NCI-H2196 (cell line): ENCODE measurements at regions not wholly inside any gene's neighbourhood (a gene's known extent, or its start where the extent isn't known, plus 50 kb on each side); places are given as distances from the start of the nearest gene placed in this dataset.
"Not testable (repeated sequence)": the region's sequence is repeated elsewhere in the genome, so short reads cannot be mapped to it uniquely, and the experiment has no call there.

ENCODE experiments used
- DNase-seq: peaks from one replicate; lab custom pipeline; 2025; ENCODE audit not compliant: unreplicated experiment; lab: John Stamatoyannopoulos, UW

GRCh38 chr4:114087596-114088230, 108.3 kb upstream of the ARSJ start:
- no peak for DNase-seq

GRCh38 chr4:114088481-114088880, 109.0 kb upstream of the ARSJ start:
- no peak for DNase-seq

- DNase-seq, result no peak
These were observed 112.1 kb upstream of the ARSJ start for GRCh38 chr4:114091546-114091945.

DNA sequence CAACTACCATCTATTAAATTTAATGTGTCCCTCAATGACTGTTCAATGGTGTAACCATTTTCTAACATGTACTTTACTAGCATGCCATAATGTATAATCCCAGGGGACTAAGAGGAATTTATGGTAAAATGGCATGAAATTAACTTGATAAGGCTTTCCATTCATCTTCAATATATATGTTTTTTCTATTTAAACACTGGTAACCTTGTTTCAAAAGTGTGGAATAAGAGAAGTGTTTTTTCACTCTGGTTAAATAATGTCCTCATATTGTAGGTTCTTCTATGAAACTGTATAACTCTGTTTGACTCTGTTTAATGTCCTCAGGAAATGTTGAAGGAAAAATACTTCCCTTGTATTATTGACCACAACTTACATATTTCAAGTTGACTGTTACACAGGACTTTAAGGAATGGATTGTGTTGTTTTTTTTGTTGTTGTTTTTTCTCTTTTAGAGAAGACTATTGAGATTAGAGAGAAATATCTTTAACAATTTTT, 113.8 kb upstream of the ARSJ start:
- DNase-seq, result no peak

DNA sequence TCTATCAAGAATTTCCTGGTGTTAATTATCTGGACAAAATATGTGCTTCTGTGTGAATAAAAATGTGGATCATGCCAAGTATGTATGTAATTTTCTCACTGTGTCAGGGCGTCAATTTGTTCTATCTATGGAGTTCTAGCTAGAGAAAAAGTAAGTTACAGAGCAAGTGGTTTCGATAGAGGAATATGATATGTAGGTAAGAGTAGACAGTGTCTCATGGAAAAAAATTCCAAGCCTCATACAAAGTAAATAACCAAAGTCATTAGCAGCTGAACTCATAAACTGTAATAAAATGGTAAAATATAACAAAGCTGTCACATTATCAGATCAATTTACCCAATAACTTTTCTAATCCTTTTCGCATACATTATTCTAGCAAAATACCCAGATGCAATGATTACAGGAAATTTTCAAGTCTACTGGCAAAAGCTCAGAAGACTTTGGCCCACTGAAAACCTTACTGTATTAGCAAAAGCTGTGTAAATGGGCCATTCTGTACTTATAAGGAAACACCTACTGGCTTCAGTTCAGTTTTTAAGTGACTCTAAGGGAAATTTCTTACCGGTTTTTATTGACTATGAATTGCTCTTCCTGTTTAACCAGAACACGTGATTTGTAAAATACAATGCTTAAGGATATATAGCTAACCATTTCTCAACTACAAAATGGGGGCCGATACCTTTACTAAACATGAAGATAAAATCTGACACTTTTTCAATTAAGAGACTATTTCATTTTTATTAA, 121.0 kb upstream of the ARSJ start:
- DNase-seq, result no peak

GRCh38 chr4:114103908-114104307, 124.5 kb upstream of the ARSJ start:
- no peak for DNase-seq

DNA sequence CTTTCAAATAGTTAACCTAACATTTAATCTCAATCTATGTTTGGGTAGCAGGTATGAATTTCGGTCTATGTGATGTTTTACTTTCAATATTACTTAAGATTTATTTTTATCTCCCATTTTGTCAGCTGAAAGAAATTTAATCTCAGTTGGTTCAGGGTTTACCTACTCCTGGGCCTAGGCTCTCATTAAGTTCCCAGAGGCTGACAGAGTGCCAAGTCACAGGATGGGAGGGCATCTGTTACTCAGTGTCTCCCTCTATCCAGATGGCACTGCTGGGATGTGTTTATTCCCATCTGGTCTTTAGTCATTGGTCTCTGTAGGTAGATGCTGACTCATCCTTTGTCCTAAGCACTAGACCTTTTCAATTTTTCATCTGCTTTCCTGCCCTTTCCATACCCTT, 129.4 kb upstream of the ARSJ start:
- peak; percentile 10 for DNase-seq

DNA sequence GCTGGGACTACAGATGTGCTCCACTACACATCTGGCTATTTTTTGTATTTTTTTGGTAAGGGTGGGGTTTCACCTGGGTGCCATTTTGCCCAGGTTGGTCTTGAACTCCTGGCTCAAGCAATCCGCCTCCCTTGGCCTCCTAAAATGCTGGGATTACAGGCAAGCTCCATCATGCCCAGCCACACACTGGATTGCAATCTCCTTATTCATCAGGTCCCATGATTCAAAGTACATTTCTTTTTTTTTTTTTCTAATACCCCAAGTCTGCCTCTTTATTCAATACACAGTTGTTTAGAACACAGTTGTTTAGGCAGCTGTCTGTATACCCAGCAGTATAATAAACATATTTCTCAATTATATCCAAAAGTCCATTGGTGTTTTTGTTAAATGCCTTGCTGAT, 130.3 kb upstream of the ARSJ start:
- DNase-seq, result no peak

GRCh38 chr4:114115526-114115925, 136.1 kb upstream of the ARSJ start:
- DNase-seq, result no peak

DNA sequence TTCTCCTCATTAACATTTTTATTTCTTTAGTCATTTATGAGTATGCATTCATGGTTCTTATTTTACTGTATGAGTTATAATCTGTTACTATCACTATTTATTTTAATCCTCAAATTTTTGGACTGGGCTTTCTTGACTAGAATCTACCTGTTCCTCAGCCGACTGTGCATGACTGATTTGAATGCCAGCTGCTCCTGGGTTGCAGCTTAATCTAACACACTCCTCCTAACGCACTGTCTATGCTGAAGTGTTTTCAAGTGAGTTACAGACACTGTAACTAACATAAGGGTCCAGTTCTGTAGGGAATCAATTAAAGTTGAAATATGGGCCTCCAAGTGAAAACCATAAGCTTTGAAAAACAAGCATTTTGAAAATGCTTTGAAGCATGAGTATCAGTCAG, 137.4 kb upstream of the ARSJ start:
- DNase-seq, result no peak

DNA sequence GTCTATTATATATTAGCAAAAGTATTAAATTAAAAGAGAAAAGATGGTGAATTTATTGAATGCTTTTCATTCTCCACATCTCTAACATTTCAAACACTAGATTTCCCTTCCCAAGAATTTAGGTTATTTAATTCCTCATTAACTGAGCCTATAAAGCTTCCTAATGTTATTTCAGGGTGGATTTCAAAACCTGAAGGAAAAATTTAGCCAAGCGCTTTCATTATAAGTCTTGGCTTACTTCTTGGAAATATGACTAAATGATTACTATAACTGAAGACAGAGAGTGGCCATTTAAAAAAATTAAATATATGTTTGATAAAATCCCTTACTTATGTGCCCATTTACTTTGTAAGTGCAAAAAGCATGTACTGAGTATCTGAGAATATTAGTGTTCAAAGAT, 141.8 kb upstream of the ARSJ start:
- DNase-seq, result no peak

DNA sequence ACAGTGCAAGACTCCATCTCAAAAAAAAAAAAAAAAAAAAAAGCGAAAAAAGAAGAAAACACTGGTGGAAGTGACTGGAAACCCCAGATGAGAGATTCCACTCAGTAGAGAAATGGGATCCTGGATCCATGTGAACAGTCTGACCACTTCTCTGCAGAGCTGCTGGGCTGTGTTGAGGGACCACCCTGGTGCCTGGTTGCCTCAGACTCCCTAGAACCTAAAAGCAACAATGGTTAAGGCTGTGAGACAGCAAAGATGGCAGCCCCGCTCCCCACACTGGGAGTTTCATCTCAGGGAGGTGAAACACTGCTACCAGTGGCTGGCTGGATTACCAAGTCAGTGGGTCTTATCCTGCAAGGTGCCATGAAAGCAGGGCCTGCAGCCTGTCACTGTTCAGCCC, 152.8 kb upstream of the ARSJ start:
- no peak for DNase-seq

GRCh38 chr4:114132830-114133229, 153.4 kb upstream of the ARSJ start:
- no peak for DNase-seq

DNA sequence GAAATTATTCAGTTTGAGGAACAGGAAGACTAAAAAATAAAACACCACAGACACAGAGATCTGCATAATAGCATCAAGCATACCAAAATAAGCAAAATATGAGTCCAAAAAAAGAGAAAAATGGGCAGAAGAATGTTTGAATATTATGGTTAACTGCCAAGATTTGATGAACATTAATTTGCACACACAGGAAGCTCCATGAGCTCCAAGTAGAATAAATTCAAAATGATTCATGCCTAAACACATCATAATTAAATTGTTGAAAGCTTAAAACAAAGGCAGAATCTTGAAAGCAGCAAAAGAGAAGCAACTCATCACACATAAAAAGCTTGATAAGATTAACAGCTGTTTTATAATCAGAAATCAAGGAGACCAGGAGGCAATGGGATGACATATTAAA, 156.6 kb upstream of the ARSJ start:
- DNase-seq, result no peak

GRCh38 chr4:114137984-114138383, 158.5 kb upstream of the ARSJ start:
- DNase-seq, result no peak

- no peak for DNase-seq
These were observed 167.6 kb upstream of the ARSJ start for GRCh38 chr4:114146947-114147618.

DNA sequence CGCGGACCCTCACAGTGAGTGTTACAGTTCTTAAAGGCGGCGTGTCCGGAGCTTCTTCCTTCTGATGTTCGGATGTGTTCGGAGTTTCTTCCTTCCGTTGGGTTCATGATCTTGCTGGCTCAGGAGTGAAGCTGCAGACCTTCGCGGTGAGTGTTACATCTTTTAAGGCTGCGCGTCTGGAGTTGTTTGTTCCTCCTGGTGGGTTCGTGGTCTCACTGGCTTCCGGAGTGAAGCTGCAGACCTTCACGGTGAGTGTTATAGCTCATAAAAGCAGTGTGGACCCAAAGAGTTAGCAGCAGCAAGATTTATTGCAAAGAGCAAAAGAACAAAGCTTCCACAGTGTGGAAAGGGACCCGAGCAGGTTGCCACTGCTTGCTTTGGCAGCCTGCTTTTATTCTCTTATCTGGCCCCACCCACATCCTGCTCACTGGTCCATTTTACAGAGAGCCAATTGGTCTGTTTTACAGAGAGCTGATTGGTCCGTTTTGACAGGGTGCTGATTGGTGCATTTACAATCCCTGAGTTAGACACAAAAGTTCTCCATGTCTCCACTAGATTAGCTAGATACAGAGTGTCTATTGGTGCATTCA, 168.3 kb upstream of the ARSJ start:
- DNase-seq, result not testable (repeated sequence)

- DNase-seq, result not testable (repeated sequence)
These were observed 169.1 kb upstream of the ARSJ start for GRCh38 chr4:114148372-114149070.

DNA sequence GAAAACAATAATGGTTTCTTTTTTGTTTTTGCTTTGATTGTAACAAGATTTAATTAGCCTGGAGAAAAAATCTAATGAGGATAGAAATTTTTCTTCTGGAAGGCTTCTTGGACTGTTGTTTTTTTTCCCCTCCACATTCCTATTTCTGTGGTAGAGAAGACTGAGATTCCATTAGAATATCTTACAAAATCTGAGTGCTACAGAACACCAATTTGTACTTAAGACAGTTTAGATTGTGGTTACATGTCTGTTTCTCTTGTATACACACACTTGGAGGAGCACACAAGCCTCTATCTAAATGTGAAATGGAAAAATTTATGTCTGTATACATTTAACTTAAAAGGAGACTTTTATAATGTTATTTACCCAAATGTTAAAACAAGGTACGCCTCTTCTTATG, 176.9 kb upstream of the ARSJ start:
- no peak for DNase-seq

DNA sequence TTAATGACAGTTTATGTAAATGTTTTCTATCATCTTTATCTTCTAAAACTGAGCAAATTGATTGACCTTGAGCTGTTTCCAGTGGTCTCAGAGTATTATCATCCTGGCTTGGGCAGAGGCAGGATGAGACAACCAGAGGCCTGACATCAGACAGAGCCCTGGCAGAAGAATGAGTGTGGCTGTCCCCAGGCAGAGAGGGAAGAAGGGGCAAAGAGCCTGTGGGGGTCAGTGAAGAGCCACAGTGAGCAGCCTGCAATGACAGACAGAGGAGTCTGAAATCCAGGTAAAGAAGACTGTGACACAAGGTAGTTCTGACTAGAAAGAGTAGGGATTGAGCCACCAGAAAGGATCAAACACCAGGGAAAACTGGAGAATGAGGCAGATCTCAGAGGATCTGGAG, 182.4 kb upstream of the ARSJ start:
- DNase-seq, result no peak

GRCh38 chr4:114163051-114163450, 183.6 kb upstream of the ARSJ start:
- no peak for DNase-seq
